ENCODE measurements at regions not wholly inside any gene's neighbourhood (a gene's known extent, or its start where the extent isn't known, plus 50 kb on each side); places are given as distances from the start of the nearest gene placed in this dataset.

GRCh38 chr13:99911965-99912566 lies 59.5 kb downstream of the ZIC5 start:
- DNase-seq = no peak
- Histone ChIP-seq H3K4me1 (peaks cover 0 to 6% (median 0%) of the 10 kb centered on the region in 4 donors), H3K27ac (no peak overlapping the region), H3K36me3 (no peaks in the 10 kb centered on the region), H3K9me3 (no peaks in the 10 kb centered on the region), H3K4me3 (no peak overlapping the region), H3K27me3 (peaks cover 0 to 84% (median 9%) of the 10 kb centered on the region in 3 donors)
- 56 to 68% (median 59%) methylated on average over 8 of the region's 8 CpGs for WGBS, 5 donors
- no peak for TF ChIP-seq POLR2A (IDR thresholded peaks at IDR 0.05)
- TF ChIP-seq POLR2AphosphoS5 (IDR thresholded peaks at IDR 0.05) = no peak
- TF ChIP-seq EP300 (IDR thresholded peaks at IDR 0.05) = no peak
- TF ChIP-seq CTCF (IDR thresholded peaks at IDR 0.05) = no peak
- intact Hi-C loops (cut with DNase I; ENCODE audit: low total_unique reads) = loop anchor here (10.0 kb wide), 2 partner anchors 323 to 603 kb away; no protein-coding TSS in a partner anchor

- Histone ChIP-seq H3K4me1 (peaks cover 0 to 6% (median 0%) of the 10 kb centered on the region in 4 donors), H3K9me3 (no peaks in the 10 kb centered on the region), H3K27ac (no peak overlapping the region), H3K4me3 (no peak overlapping the region), H3K27me3 (peaks cover 2 to 89% (median 9%) of the 10 kb centered on the region in 3 donors), H3K36me3 (no peaks in the 10 kb centered on the region)
- DNase-seq = no peak
- WGBS, 5 donors = 43 to 60% (median 51%) methylated on average over 16 of the region's 16 CpGs
- intact Hi-C loops (cut with DNase I; ENCODE audit: low total_unique reads) = loop anchor here (10.0 kb wide), 2 partner anchors 323 to 603 kb away; no protein-coding TSS in a partner anchor
- TF ChIP-seq POLR2A (IDR thresholded peaks at IDR 0.05) (no peak), POLR2AphosphoS5 (IDR thresholded peaks at IDR 0.05) (no peak), EP300 (IDR thresholded peaks at IDR 0.05) (no peak), CTCF (IDR thresholded peaks at IDR 0.05) (no peak)
Measured at GRCh38 chr13:99911069-99911964, 60.2 kb downstream of the ZIC5 start.

- H3K4me3 ChIP-seq = no peak overlapping the region
- TF ChIP-seq EP300 (IDR thresholded peaks at IDR 0.05) (no peak), CTCF (IDR thresholded peaks at IDR 0.05) (no peak), POLR2AphosphoS5 (IDR thresholded peaks at IDR 0.05) (no peak), POLR2A (IDR thresholded peaks at IDR 0.05) (no peak)
- intact Hi-C loops (cut with DNase I; ENCODE audit: low total_unique reads) = loop anchor here (10.0 kb wide), 2 partner anchors 325 to 605 kb away; no protein-coding TSS in a partner anchor
Measured at GRCh38 chr13:99909836-99910619, 61.5 kb downstream of the ZIC5 start.

More at GRCh38 chr13:99909836-99910619, 61.5 kb downstream of the ZIC5 start:
- WGBS, 5 donors = 27 to 38% (median 28%) methylated on average over 3 to 5 of the region's 5 CpGs
- H3K9me3 ChIP-seq = no peaks in the 10 kb centered on the region
- peaks cover 2 to 82% (median 4%) of the 10 kb centered on the region in 3 donors for H3K27me3 ChIP-seq
- no peak overlapping the region for H3K27ac ChIP-seq
- DNase-seq = peak in 1 of 2 donors; percentile 59
- H3K4me1 ChIP-seq = peaks cover 0 to 6% (median 0%) of the 10 kb centered on the region in 4 donors
- no peaks in the 10 kb centered on the region for H3K36me3 ChIP-seq
